ENCODE measurements at regions not wholly inside any gene's neighbourhood (a gene's known extent, or its start where the extent isn't known, plus 50 kb on each side); places are given as distances from the start of the nearest gene placed in this dataset.
A peak's percentile ranks its signal among the peaks of the same experiment; 100 is the strongest.

GRCh38 chr13:34701919-34702318 lies 240.2 kb upstream of the NBEA start:
- Histone ChIP-seq H3F3A (ENCODE audit: insufficient read depth, low read depth) (no peaks in the 10 kb centered on the region), H3K36me3 (ENCODE audit: low read depth) (no peaks in the 10 kb centered on the region), H3K27ac (no peak overlapping the region), H2AFZ (no peak overlapping the region; the same call in 1 of the 2 replicates), H3K79me2 (ENCODE audit: low read depth) (no peaks in the 10 kb centered on the region), H3K9me3 (ENCODE audit: insufficient read depth, low read depth) (no peaks in the 10 kb centered on the region), H4K20me1 (ENCODE audit: insufficient read depth) (no peaks in the 10 kb centered on the region), H3K9me2 (ENCODE audit: insufficient read depth) (no peaks in the 10 kb centered on the region), H3K4me2 (no peak overlapping the region), H3K4me1 (replicated peaks; ENCODE audit: insufficient read depth) (peaks cover 10% of the 10 kb centered on the region; the same call in 1 of the 2 replicates), H3K27me3 (ENCODE audit: insufficient read depth, low read depth) (no peaks in the 10 kb centered on the region), H3K4me3 (no peak overlapping the region)
- no peak for DNase-seq
- BruUV-seq (replicated peaks) = no TSS peak
- intact Hi-C loops (cut with micrococcal nuclease; ENCODE audit: unreplicated experiment) = no loop called here
- CTCF ChIA-PET = no interaction called here
- TF ChIP-seq EZH2 (IDR thresholded peaks at IDR 0.05; ENCODE audit: low read depth) (no peak), CTCF (conservative IDR thresholded peaks at IDR 0.05) (no peak)
- POLR2A ChIA-PET (ENCODE audit: unreplicated experiment) = no interaction called here

- H3K4me1 ChIP-seq (replicated peaks; ENCODE audit: insufficient read depth) = no peaks in the 10 kb centered on the region
- no peak overlapping the region for H3K4me2 ChIP-seq
- ChIA-PET CTCF (no interaction called here), POLR2A (ENCODE audit: unreplicated experiment) (interaction anchor here (0.6 kb wide), 1 partner anchor 447 kb away, joined by 7 read pairs; no protein-coding TSS in a partner anchor)
- no peaks in the 10 kb centered on the region for H3K36me3 ChIP-seq (ENCODE audit: low read depth)
- BruUV-seq (replicated peaks) = no TSS peak
- H3K27ac ChIP-seq = no peak overlapping the region; the same call in 1 of the 2 replicates
- no peaks in the 10 kb centered on the region for H3F3A ChIP-seq (ENCODE audit: insufficient read depth, low read depth)
- H3K79me2 ChIP-seq (ENCODE audit: low read depth) = no peaks in the 10 kb centered on the region
- no peak overlapping the region for H3K4me3 ChIP-seq
- DNase-seq = peak in 1 of 2 experiments; percentile 49
- TF ChIP-seq EZH2 (IDR thresholded peaks at IDR 0.05; ENCODE audit: low read depth) = no peak
- no peak for TF ChIP-seq CTCF (conservative IDR thresholded peaks at IDR 0.05)
- H3K9me3 ChIP-seq (ENCODE audit: insufficient read depth, low read depth) = no peaks in the 10 kb centered on the region; the same call in 1 of the 2 replicates
- H3K9me2 ChIP-seq (ENCODE audit: insufficient read depth) = no peaks in the 10 kb centered on the region
- H3K27me3 ChIP-seq (ENCODE audit: insufficient read depth, low read depth) = no peaks in the 10 kb centered on the region
- no peaks in the 10 kb centered on the region for H4K20me1 ChIP-seq (ENCODE audit: insufficient read depth)
- intact Hi-C loops (cut with micrococcal nuclease; ENCODE audit: unreplicated experiment) = no loop called here
- H2AFZ ChIP-seq = no peak overlapping the region
Observed at GRCh38 chr13:34708566-34709313, 233.3 kb upstream of the NBEA start.

- Histone ChIP-seq H2AFZ (no peak overlapping the region), H3K9me2 (ENCODE audit: insufficient read depth) (no peaks in the 10 kb centered on the region), H3K9me3 (ENCODE audit: insufficient read depth, low read depth) (no peaks in the 10 kb centered on the region; the same call in 1 of the 2 replicates), H3F3A (ENCODE audit: insufficient read depth, low read depth) (no peaks in the 10 kb centered on the region), H3K4me3 (no peak overlapping the region), H3K27ac (no peak overlapping the region), H4K20me1 (ENCODE audit: insufficient read depth) (no peaks in the 10 kb centered on the region), H3K4me2 (no peak overlapping the region), H3K27me3 (ENCODE audit: insufficient read depth, low read depth) (no peaks in the 10 kb centered on the region), H3K4me1 (replicated peaks; ENCODE audit: insufficient read depth) (no peaks in the 10 kb centered on the region), H3K36me3 (ENCODE audit: low read depth) (no peaks in the 10 kb centered on the region), H3K79me2 (ENCODE audit: low read depth) (no peaks in the 10 kb centered on the region)
- ChIA-PET CTCF (no interaction called here), POLR2A (ENCODE audit: unreplicated experiment) (no interaction called here)
- intact Hi-C loops (cut with micrococcal nuclease; ENCODE audit: unreplicated experiment) = no loop called here
- TF ChIP-seq CTCF (conservative IDR thresholded peaks at IDR 0.05) (no peak), EZH2 (IDR thresholded peaks at IDR 0.05; ENCODE audit: low read depth) (no peak)
- no peak for DNase-seq
- BruUV-seq (replicated peaks) = no TSS peak
Observed at GRCh38 chr13:34719060-34719875, 222.8 kb upstream of the NBEA start.
